Endothelial cell of umbilical vein (primary cell): ENCODE measurements at regions not wholly inside any gene's neighbourhood (a gene's known extent, or its start where the extent isn't known, plus 50 kb on each side); places are given as distances from the start of the nearest gene placed in this dataset.

ENCODE experiments used
- BruUV-seq: library from RNA; stranded (reverse); fragments of 400-500 nt; replicated peaks from 2 replicates; lab custom pipeline; 2021; lab: Mats Ljungman, UMichigan
- CTCF ChIA-PET: fragments of 300-600, 350-600 bp; sonication (Branson Sonifier 250); formaldehyde crosslinking; loops from one replicate; lab custom pipeline; 2021; ENCODE audit warnings: antibody characterized with exemption, inconsistent platforms; lab: Charles Lee
- POLR2A ChIA-PET: fragments of 300-600, 350-600 bp; sonication (Branson Sonifier 250); formaldehyde crosslinking; loops from one replicate; lab custom pipeline; 2021; ENCODE audit warnings: antibody characterized with exemption, inconsistent platforms; lab: Charles Lee
- DNase-seq: peaks from one replicate; pipeline ENCODE4 v3.0.0-alpha.2; 2011; ENCODE audit warnings: low read depth, low spot score
- FAIRE-seq: peaks from 2 replicates; lab custom pipeline; 2011; peaks lifted over from hg19 to GRCh38; lab: Jason Lieb, UNC
- H2AFZ ChIP-seq: 2 replicates; pipeline ENCODE4 v1.6.0; 2012; ENCODE audit warnings: low read depth, low read length, control low read depth, inconsistent platforms
- H3K27ac ChIP-seq: 2 replicates; pipeline ENCODE4 v1.5.1; 2011; ENCODE audit warnings: low read depth, mild to moderate bottlenecking, control low read depth, low read length, moderate library complexity; ENCODE audit not compliant: insufficient read depth
- H3K27me3 ChIP-seq, 2 experiments: 2 replicates each; pipeline versions ENCODE4 v1.6.0 to v1.6.1; 2011; ENCODE audit warnings: low read length in 2 of 2, mixed read lengths in 1 of 2; ENCODE audit not compliant: control insufficient read depth in 2 of 2, insufficient read depth in 2 of 2
- H3K36me3 ChIP-seq, 2 experiments: 2 replicates in 1 of 2; 3 replicates in 1 of 2; pipeline ENCODE4 v1.5.1; 2011; ENCODE audit warnings: low read length in 2 of 2, mild to moderate bottlenecking in 1 of 2, moderate library complexity in 1 of 2; ENCODE audit not compliant: control insufficient read depth in 2 of 2, insufficient read depth in 2 of 2; ENCODE audit errors: extremely low read depth in 1 of 2
- H3K4me1 ChIP-seq: 3 replicates; pipeline ENCODE4 v1.5.1; 2011; ENCODE audit warnings: mild to moderate bottlenecking, low read length; ENCODE audit not compliant: control insufficient read depth, insufficient read depth; ENCODE audit errors: extremely low read depth
- H3K4me2 ChIP-seq: 2 replicates; pipeline ENCODE4 v1.6.1; 2011; ENCODE audit warnings: low read length, control low read depth, mixed read lengths; ENCODE audit not compliant: insufficient read depth
- H3K4me3 ChIP-seq, 3 experiments: fragments of 200-600 bp in 1 of 3; sonication (generic), shearing (Covaris generic) in 1 of 3; replicated peaks in 1 of 3; 2 replicates each; pipeline ENCODE4 v1.5.1; 2011 to 2016; ENCODE audit warnings: control low read depth in 3 of 3, low read length in 3 of 3, mild to moderate bottlenecking in 2 of 3, inconsistent platforms in 1 of 3, low read depth in 1 of 3, moderate library complexity in 1 of 3; ENCODE audit not compliant: insufficient read depth in 1 of 3
- H3K79me2 ChIP-seq: 2 replicates; pipeline ENCODE4 v1.6.0; 2012; ENCODE audit warnings: low read length, inconsistent platforms; ENCODE audit not compliant: control insufficient read depth, insufficient read depth
- H3K9ac ChIP-seq: replicated peaks from 2 replicates; pipeline ENCODE3; 2011; ENCODE audit warnings: low read length, control low read depth; ENCODE audit not compliant: insufficient read depth; ENCODE audit errors: extremely low read depth
- H3K9me1 ChIP-seq: replicated peaks from 3 replicates; pipeline ENCODE4 v1.6.0; 2011; ENCODE audit warnings: mild to moderate bottlenecking, low read length; ENCODE audit not compliant: control insufficient read depth, insufficient read depth; ENCODE audit errors: extremely low read depth
- H3K9me3 ChIP-seq: replicated peaks from 2 replicates; pipeline ENCODE4 v1.5.1; 2012; ENCODE audit warnings: low read length, inconsistent platforms; ENCODE audit not compliant: control insufficient read depth, insufficient read depth
- H4K20me1 ChIP-seq: replicated peaks from 2 replicates; pipeline ENCODE3; 2011; ENCODE audit warnings: mild to moderate bottlenecking, low read length; ENCODE audit not compliant: control insufficient read depth, insufficient read depth; ENCODE audit errors: extremely low read depth
- CTCF ChIP-seq, 2 donors: IDR thresholded peaks; 1 replicate in 1 of 2; 2 replicates in 1 of 2; pipeline ENCODE4 v1.5.1; 2011; ENCODE audit warnings: low read length in 2 of 2, mild to moderate bottlenecking in 2 of 2, moderate library complexity in 2 of 2, control low read depth in 1 of 2, inconsistent platforms in 1 of 2, low read depth in 1 of 2; ENCODE audit not compliant: insufficient read depth in 1 of 2; ENCODE audit errors: extremely low read depth in 1 of 2
- EZH2 ChIP-seq: IDR thresholded peaks from 2 replicates; pipeline ENCODE4 v1.6.1; 2012; ENCODE audit warnings: borderline replicate concordance, low read depth, mild to moderate bottlenecking, moderate library complexity, low read length, inconsistent platforms; ENCODE audit not compliant: severe bottlenecking
- FOS ChIP-seq: IDR thresholded peaks from 2 replicates; pipeline ENCODE4 v1.6.1; 2011; ENCODE audit warnings: mild to moderate bottlenecking, low read length, moderate library complexity, borderline replicate concordance; ENCODE audit not compliant: insufficient read depth
- GATA2 ChIP-seq: IDR thresholded peaks from 2 replicates; pipeline ENCODE4 v1.7.0; 2011; ENCODE audit warnings: low read depth, mild to moderate bottlenecking, moderate library complexity, mixed read lengths, low read length; ENCODE audit not compliant: insufficient read length, insufficient read depth
- JUN ChIP-seq: IDR thresholded peaks from 2 replicates; pipeline ENCODE4 v1.6.1; 2011; ENCODE audit warnings: borderline replicate concordance, low read depth; ENCODE audit not compliant: insufficient read length, insufficient read depth
- MAX ChIP-seq: IDR thresholded peaks from 2 replicates; pipeline ENCODE4 v1.6.1; 2011; ENCODE audit not compliant: insufficient read depth, insufficient read length
- MYC ChIP-seq: IDR thresholded peaks from one replicate; pipeline ENCODE4 v1.6.1; 2011; ENCODE audit warnings: mild to moderate bottlenecking, low read depth, low read length
- POLR2A ChIP-seq: IDR thresholded peaks from 2 replicates; pipeline ENCODE4 v1.6.1; 2012; ENCODE audit warnings: low read depth, mild to moderate bottlenecking, control low read depth, low read length
- POLR2AphosphoS5 ChIP-seq: IDR thresholded peaks from 2 replicates; pipeline ENCODE4 v1.6.1; 2012; ENCODE audit warnings: low read depth, mild to moderate bottlenecking, control low read depth, low read length, moderate library complexity; ENCODE audit not compliant: insufficient read depth
- dilution Hi-C: fragments of 300-500 bp; cut with MboI; formaldehyde crosslinking; loops from one replicate; pipeline ENCODE4 v1.15.0; 2019; ENCODE audit warnings: low sequenced_read_pairs; ENCODE audit not compliant: extremely low pct_ligation_motif_present
- intact Hi-C: fragments of 100-400 bp; cut with micrococcal nuclease; formaldehyde crosslinking; loops from one replicate; pipeline ENCODE4 v1.10.0; 2022

GRCh38 chr22:27663812-27664211 is 137.7 kb downstream of the MN1 start:
- Histone ChIP-seq H3K4me1 (peaks cover 13% of the 10 kb centered on the region), H3K27me3 (no peaks in the 10 kb centered on the region), H3K9me1 (no peaks in the 10 kb centered on the region), H3K36me3 (no peaks in the 10 kb centered on the region), H3K4me2 (no peak overlapping the region), H3K27ac (no peak overlapping the region), H4K20me1 (no peaks in the 10 kb centered on the region), H3K9me3 (no peaks in the 10 kb centered on the region), H3K4me3 (no peak overlapping the region), H2AFZ (no peak overlapping the region), H3K79me2 (no peaks in the 10 kb centered on the region), H3K9ac (no peak overlapping the region)
- ChIA-PET CTCF (no interaction called here), POLR2A (no interaction called here)
- dilution Hi-C loops = no loop called here
- intact Hi-C loops = loop anchor here (5.0 kb wide), 1 partner anchor 138 kb away; the partner anchor contains the start of gene MN1
- TF ChIP-seq JUN (no peak), FOS (peak; percentile 75), GATA2 (peak; percentile 72), MAX (no peak), POLR2AphosphoS5 (no peak), EZH2 (no peak), MYC (no peak), CTCF (IDR thresholded peaks at IDR 0.05; ENCODE audit: extremely low read depth in 1 of 2, insufficient read depth in 1 of 2, low read depth in 1 of 2, low read length in 2 of 2) (no peak), POLR2A (no peak)
- peak; percentile 67 for FAIRE-seq
- BruUV-seq = no TSS peak
- peak; percentile 86 for DNase-seq
